GM12875 (cell line): ENCODE measurements at regions not wholly inside any gene's neighbourhood (a gene's known extent, or its start where the extent isn't known, plus 50 kb on each side); places are given as distances from the start of the nearest gene placed in this dataset.
A peak's percentile ranks its signal among the peaks of the same experiment; 100 is the strongest.

Source experiments
- H3K4me3 ChIP-seq: one replicate; pipeline ENCODE4 v1.5.1; 2011; ENCODE audit warnings: low read depth, low read length, control low read depth
- CTCF ChIP-seq: IDR thresholded peaks from 2 replicates; pipeline ENCODE4 v1.5.1; 2011; ENCODE audit warnings: low read depth, mild to moderate bottlenecking, control low read depth, inconsistent platforms, low read length, moderate library complexity, borderline replicate concordance; ENCODE audit not compliant: insufficient read depth

- no peak for TF ChIP-seq CTCF
- no peak overlapping the region for H3K4me3 ChIP-seq
Observed at GRCh38 chrX:14356401-14356800, 172.9 kb upstream of the GLRA2 start.

GRCh38 chrX:14355556-14355955 lies 173.8 kb upstream of the GLRA2 start:
- H3K4me3 ChIP-seq = no peak overlapping the region
- no peak for TF ChIP-seq CTCF

DNA sequence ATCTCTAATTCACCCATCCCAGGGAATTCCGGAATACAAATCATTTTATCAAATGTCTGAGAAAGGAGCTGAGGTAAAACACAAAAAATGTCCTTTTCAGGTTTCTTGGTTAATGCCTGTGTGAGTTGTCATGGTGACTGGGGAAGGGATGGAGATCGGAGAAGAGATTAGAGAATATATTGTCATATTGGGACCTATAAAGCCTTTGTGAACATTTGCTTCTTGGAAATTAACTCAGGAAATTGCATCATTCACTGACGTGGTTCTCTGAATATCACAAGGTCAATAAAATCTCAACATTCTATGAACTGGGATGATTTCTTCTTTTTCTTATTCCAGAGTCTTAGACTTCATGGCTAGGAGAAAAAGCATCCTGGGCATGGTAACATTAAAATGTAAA lies 174.8 kb upstream of the GLRA2 start:
- no peak overlapping the region for H3K4me3 ChIP-seq
- TF ChIP-seq CTCF = no peak

DNA sequence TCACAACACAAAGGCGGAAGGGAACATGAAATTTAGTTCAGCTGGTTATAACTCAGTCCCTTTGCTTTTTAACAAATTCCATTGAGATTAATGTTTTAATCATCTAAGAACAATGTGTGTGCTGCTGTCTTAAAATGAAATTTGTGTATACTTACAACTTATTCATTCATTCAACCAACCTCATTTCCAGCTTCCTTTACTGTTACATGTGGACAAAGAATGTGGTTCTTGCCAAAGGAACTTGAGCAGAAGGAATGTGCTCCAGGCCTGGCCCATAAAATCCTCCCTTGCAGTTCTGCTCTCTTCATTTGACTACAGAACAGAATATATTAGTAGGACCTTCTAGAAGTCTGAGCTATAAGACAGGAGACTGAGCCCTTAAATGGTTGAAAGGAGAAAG lies 176.8 kb upstream of the GLRA2 start:
- H3K4me3 ChIP-seq = no peak overlapping the region
- TF ChIP-seq CTCF = no peak

DNA sequence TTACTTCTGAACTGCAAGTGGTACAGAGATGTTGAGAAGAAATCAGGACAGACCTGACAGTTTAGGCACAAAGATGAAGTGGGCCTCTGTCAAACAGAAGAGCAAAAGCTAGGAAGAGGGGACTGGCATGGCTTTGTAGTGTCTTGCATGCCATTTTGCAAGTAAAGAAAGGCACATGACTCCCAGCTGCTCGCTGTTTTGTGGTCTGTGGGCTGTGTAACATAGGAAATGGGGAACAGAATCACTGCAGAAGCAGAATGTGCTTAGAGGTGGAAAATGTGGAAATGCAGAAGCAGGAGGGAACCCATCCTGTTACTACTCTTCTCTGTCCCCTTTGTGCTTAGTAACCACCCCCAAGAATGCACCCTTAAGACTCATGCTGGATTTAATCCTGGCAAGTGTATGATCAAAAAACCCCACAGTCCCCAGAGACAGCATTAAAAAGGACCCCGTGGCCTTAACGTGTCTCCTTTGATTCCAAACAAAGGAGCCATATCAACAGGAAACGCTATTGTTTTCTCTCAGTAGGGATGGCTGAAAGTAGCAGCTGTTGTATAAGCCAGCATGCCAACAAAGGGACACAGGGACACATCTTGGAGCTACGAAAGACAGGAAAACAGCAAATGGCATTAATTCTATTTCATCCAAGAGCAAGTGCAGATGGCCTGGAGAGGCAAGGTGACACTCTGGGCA lies 177.6 kb upstream of the GLRA2 start:
- no peak overlapping the region for H3K4me3 ChIP-seq
- no peak for TF ChIP-seq CTCF

DNA sequence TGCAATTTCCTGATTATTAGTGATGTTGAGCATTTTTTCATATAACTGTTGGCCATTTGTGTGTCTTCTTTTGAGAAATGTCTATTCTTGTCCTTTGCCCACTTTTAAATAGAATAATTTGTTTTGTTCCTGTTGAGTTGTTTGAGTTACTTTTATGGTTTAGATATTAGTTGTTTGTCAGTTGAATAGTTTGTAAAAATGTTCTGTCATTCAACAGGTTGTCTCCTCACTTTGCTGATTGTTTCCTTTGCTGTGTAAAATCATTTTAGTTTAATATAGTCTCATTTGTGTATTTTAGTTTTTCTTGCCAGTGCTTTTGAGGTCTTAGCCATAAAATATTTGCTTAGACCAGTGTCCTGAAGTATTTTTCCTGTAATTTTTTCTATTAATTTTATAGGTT lies 181.8 kb upstream of the GLRA2 start:
- TF ChIP-seq CTCF = no peak
- no peak overlapping the region for H3K4me3 ChIP-seq

GRCh38 chrX:14344172-14344940 lies 185.0 kb upstream of the GLRA2 start:
- no peak overlapping the region for H3K4me3 ChIP-seq
- peak; percentile 11; the same call in 1 of the 2 replicates for TF ChIP-seq CTCF
